Neural progenitor cell (in vitro differentiated cells): ENCODE measurements at regions not wholly inside any gene's neighbourhood (a gene's known extent, or its start where the extent isn't known, plus 50 kb on each side); places are given as distances from the start of the nearest gene placed in this dataset.

ENCODE experiments used
- DNase-seq: peaks from one replicate; pipeline ENCODE4 v3.0.0-alpha.2; 2016; ENCODE audit warnings: low spot score
- H2AFZ ChIP-seq: fragments of 200-600 bp; sonication (generic); replicated peaks from 2 replicates; pipeline ENCODE4 v1.6.1; 2016; ENCODE audit warnings: antibody characterized with exemption
- H3F3A ChIP-seq: fragments of 200-600 bp; sonication (generic); 2 replicates; pipeline ENCODE4 v1.6.1; 2016; ENCODE audit warnings: antibody characterized with exemption, low read depth
- H3K27ac ChIP-seq: fragments of 200-600 bp; sonication (generic); 2 replicates; pipeline ENCODE4 v1.5.1; 2016; ENCODE audit warnings: mild to moderate bottlenecking
- H3K27me3 ChIP-seq: fragments of 200-600 bp; sonication (generic); 2 replicates; pipeline ENCODE4 v1.6.1; 2016; ENCODE audit warnings: mild to moderate bottlenecking, moderate library complexity
- H3K36me3 ChIP-seq: fragments of 200-600 bp; sonication (generic); 2 replicates; pipeline ENCODE4 v1.5.1; 2016
- H3K4me1 ChIP-seq: fragments of 200-600 bp; sonication (generic); 2 replicates; pipeline ENCODE4 v1.6.1; 2016; ENCODE audit warnings: mixed run types
- H3K4me2 ChIP-seq: fragments of 200-600 bp; sonication (generic); 2 replicates; pipeline ENCODE4 v1.6.1; 2016
- H3K4me3 ChIP-seq: fragments of 200-600 bp; sonication (generic); 2 replicates; pipeline ENCODE4 v1.5.1; 2016
- H3K79me2 ChIP-seq: fragments of 200-600 bp; sonication (generic); 2 replicates; pipeline ENCODE4 v1.6.1; 2016; ENCODE audit warnings: low read depth
- H3K9ac ChIP-seq: fragments of 200-600 bp; sonication (generic); 2 replicates; pipeline ENCODE4 v1.6.1; 2016
- H3K9me3 ChIP-seq: fragments of 200-600 bp; sonication (generic); 2 replicates; pipeline ENCODE4 v1.5.1; 2016; ENCODE audit warnings: low read depth
- H4K20me1 ChIP-seq: fragments of 200-600 bp; sonication (generic); 2 replicates; pipeline ENCODE4 v1.6.1; 2016; ENCODE audit warnings: low read depth
- H3K27ac Mint-ChIP-seq: 3 replicates; pipeline ENCODE4 v1.8.0; 2021; ENCODE audit warnings: mixed read lengths
- H3K27me3 Mint-ChIP-seq: 2 replicates; pipeline ENCODE4 v1.8.0; 2022; ENCODE audit warnings: low read depth, mild to moderate bottlenecking, inconsistent platforms, moderate library complexity, mixed read lengths; ENCODE audit not compliant: insufficient read depth
- H3K36me3 Mint-ChIP-seq: 3 replicates; pipeline ENCODE4 v1.8.0; 2021; ENCODE audit warnings: mixed read lengths
- H3K4me1 Mint-ChIP-seq: 3 replicates; pipeline ENCODE4 v1.8.0; 2021; ENCODE audit warnings: mixed read lengths
- H3K4me3 Mint-ChIP-seq: 3 replicates; pipeline ENCODE4 v1.8.0; 2021; ENCODE audit warnings: mild to moderate bottlenecking, moderate library complexity, mixed read lengths
- H3K9me3 Mint-ChIP-seq: 3 replicates; pipeline ENCODE4 v1.8.0; 2020; ENCODE audit warnings: mixed read lengths
- CTCF ChIP-seq: fragments of 200-600 bp; sonication (generic); IDR thresholded peaks from 2 replicates; pipeline ENCODE4 v1.5.1; 2017; ENCODE audit warnings: antibody characterized with exemption, mild to moderate bottlenecking
- EZH2 ChIP-seq: fragments of 200-600 bp; sonication (generic); IDR thresholded peaks from 2 replicates; pipeline ENCODE4 v1.6.1; 2017; ENCODE audit warnings: antibody characterized with exemption, mild to moderate bottlenecking, moderate library complexity
- EZH2phosphoT487 ChIP-seq: fragments of 200-600 bp; sonication (generic); IDR thresholded peaks from 2 replicates; pipeline ENCODE4 v1.6.1; 2017; ENCODE audit warnings: antibody characterized with exemption

- no peaks in the 10 kb centered on the region for H3K36me3 Mint-ChIP-seq
- no peak overlapping the region for H3K4me2 ChIP-seq
- H3F3A ChIP-seq = no peaks in the 10 kb centered on the region
- no peak overlapping the region for H2AFZ ChIP-seq
- H3K79me2 ChIP-seq = no peaks in the 10 kb centered on the region
- no peak for DNase-seq
- peaks cover 7% of the 10 kb centered on the region for H3K4me1 ChIP-seq
- no peak overlapping the region for H3K27ac Mint-ChIP-seq
- TF ChIP-seq CTCF (no peak), EZH2phosphoT487 (no peak), EZH2 (no peak)
- no peaks in the 10 kb centered on the region for H3K27me3 ChIP-seq
- no peak overlapping the region for H3K9ac ChIP-seq
- H3K27ac ChIP-seq = no peak overlapping the region
- no peak overlapping the region for H3K4me3 ChIP-seq
- H3K4me1 Mint-ChIP-seq = peaks cover 4% of the 10 kb centered on the region
- H3K9me3 Mint-ChIP-seq = no peaks in the 10 kb centered on the region
- H3K4me3 Mint-ChIP-seq = no peak overlapping the region
- peaks cover 3% of the 10 kb centered on the region for H3K27me3 Mint-ChIP-seq
- no peaks in the 10 kb centered on the region for H4K20me1 ChIP-seq
- no peaks in the 10 kb centered on the region for H3K36me3 ChIP-seq
- no peaks in the 10 kb centered on the region for H3K9me3 ChIP-seq
Observed at GRCh38 chr3:169022457-169022856, 641.1 kb downstream of the MECOM start.

- Histone ChIP-seq H3K9me3 (no peaks in the 10 kb centered on the region), H4K20me1 (no peaks in the 10 kb centered on the region), H3K79me2 (no peaks in the 10 kb centered on the region), H3F3A (no peaks in the 10 kb centered on the region), H3K4me2 (no peak overlapping the region), H2AFZ (no peak overlapping the region), H3K9ac (no peak overlapping the region), H3K4me1 (no peaks in the 10 kb centered on the region), H3K27me3 (no peaks in the 10 kb centered on the region), H3K27ac (no peak overlapping the region), H3K4me3 (no peak overlapping the region), H3K36me3 (no peaks in the 10 kb centered on the region)
- no peaks in the 10 kb centered on the region for H3K4me1 Mint-ChIP-seq
- no peaks in the 10 kb centered on the region for H3K9me3 Mint-ChIP-seq
- no peak overlapping the region for H3K27ac Mint-ChIP-seq
- H3K27me3 Mint-ChIP-seq = no peaks in the 10 kb centered on the region
- no peaks in the 10 kb centered on the region for H3K36me3 Mint-ChIP-seq
- DNase-seq = no peak
- no peak overlapping the region for H3K4me3 Mint-ChIP-seq
- TF ChIP-seq CTCF = no peak
- no peak for TF ChIP-seq EZH2phosphoT487
- no peak for TF ChIP-seq EZH2
Observed at GRCh38 chr3:169020371-169020770, 643.1 kb downstream of the MECOM start.

GRCh38 chr3:169009453-169009852 lies 654.1 kb downstream of the MECOM start:
- Histone ChIP-seq H3K9me3 (no peaks in the 10 kb centered on the region), H4K20me1 (no peaks in the 10 kb centered on the region), H3K27ac (no peak overlapping the region), H3K36me3 (no peaks in the 10 kb centered on the region), H3K4me1 (peaks cover 24% of the 10 kb centered on the region), H3F3A (no peaks in the 10 kb centered on the region), H3K27me3 (no peaks in the 10 kb centered on the region), H3K4me2 (no peak overlapping the region), H3K9ac (no peak overlapping the region), H2AFZ (no peak overlapping the region), H3K4me3 (no peak overlapping the region), H3K79me2 (no peaks in the 10 kb centered on the region)
- Mint-ChIP-seq H3K27me3 (no peaks in the 10 kb centered on the region), H3K27ac (no peak overlapping the region), H3K4me1 (no peaks in the 10 kb centered on the region), H3K4me3 (no peak overlapping the region), H3K9me3 (peaks cover 3% of the 10 kb centered on the region), H3K36me3 (no peaks in the 10 kb centered on the region)
- DNase-seq = no peak
- no peak for TF ChIP-seq EZH2
- TF ChIP-seq EZH2phosphoT487 = no peak

- H3K79me2 ChIP-seq = no peaks in the 10 kb centered on the region
- TF ChIP-seq EZH2phosphoT487 (no peak), CTCF (no peak), EZH2 (no peak)
- Mint-ChIP-seq H3K9me3 (peaks cover 3% of the 10 kb centered on the region), H3K4me1 (no peaks in the 10 kb centered on the region), H3K27ac (no peak overlapping the region), H3K36me3 (no peaks in the 10 kb centered on the region), H3K27me3 (no peaks in the 10 kb centered on the region), H3K4me3 (no peak overlapping the region)
- H3K9me3 ChIP-seq = no peaks in the 10 kb centered on the region
- H3F3A ChIP-seq = peaks cover under 1% of the 10 kb centered on the region
- H4K20me1 ChIP-seq = no peaks in the 10 kb centered on the region
- H3K9ac ChIP-seq = no peak overlapping the region
- H3K27ac ChIP-seq = no peak overlapping the region
- H3K27me3 ChIP-seq = no peaks in the 10 kb centered on the region
- peaks cover 24% of the 10 kb centered on the region for H3K4me1 ChIP-seq
- no peak overlapping the region for H3K4me3 ChIP-seq
- no peak overlapping the region for H3K4me2 ChIP-seq
- H2AFZ ChIP-seq = no peak overlapping the region
- DNase-seq = no peak
- no peaks in the 10 kb centered on the region for H3K36me3 ChIP-seq
Observed at GRCh38 chr3:169008776-169009358, 654.6 kb downstream of the MECOM start.
